Central memory CD8-positive, alpha-beta T cell (primary cell): ENCODE measurements at regions not wholly inside any gene's neighbourhood (a gene's known extent, or its start where the extent isn't known, plus 50 kb on each side); places are given as distances from the start of the nearest gene placed in this dataset.
"Not testable (repeated sequence)": the region's sequence is repeated elsewhere in the genome, so short reads cannot be mapped to it uniquely, and the experiment has no call there.

Source experiments
- ATAC-seq: fragments of 150-1000 bp; cut with Tn5 transposase; replicated peaks from 2 replicates; pipeline ENCODE4 v1.10.0; 2022; ENCODE audit warnings: mild to moderate bottlenecking, moderate FRiP score, moderate number of reproducible peaks; ENCODE audit not compliant: poor library complexity, severe bottlenecking; ENCODE audit errors: extremely low read depth
- DNase-seq, 2 donors: peaks; one replicate each; pipeline ENCODE4 v3.0.0; 2021; ENCODE audit warnings: low spot score in 2 of 2
- H3K27ac Mint-ChIP-seq: one replicate; pipeline ENCODE4 v1.8.0; 2022; ENCODE audit warnings: low read depth, mild to moderate bottlenecking, moderate library complexity, mixed read lengths
- H3K27me3 Mint-ChIP-seq: one replicate; pipeline ENCODE4 v1.8.0; 2022; ENCODE audit warnings: mixed read lengths
- H3K36me3 Mint-ChIP-seq: one replicate; pipeline ENCODE4 v1.8.0; 2022; ENCODE audit warnings: mild to moderate bottlenecking, moderate library complexity, mixed read lengths; ENCODE audit not compliant: insufficient read depth
- H3K4me1 Mint-ChIP-seq: one replicate; pipeline ENCODE4 v1.8.0; 2022; ENCODE audit warnings: mixed read lengths
- H3K4me3 Mint-ChIP-seq: one replicate; pipeline ENCODE4 v1.8.0; 2022; ENCODE audit warnings: mild to moderate bottlenecking, moderate library complexity, mixed read lengths
- H3K9me3 Mint-ChIP-seq: one replicate; pipeline ENCODE4 v1.8.0; 2022; ENCODE audit warnings: mixed read lengths

- no peaks in the 10 kb centered on the region for H3K9me3 Mint-ChIP-seq
- DNase-seq (no peak), ATAC-seq (no peak)
- H3K27me3 Mint-ChIP-seq = peaks cover 24% of the 10 kb centered on the region
- H3K27ac Mint-ChIP-seq = no peak overlapping the region
- no peaks in the 10 kb centered on the region for H3K4me1 Mint-ChIP-seq
- peaks cover 1% of the 10 kb centered on the region for H3K36me3 Mint-ChIP-seq
- H3K4me3 Mint-ChIP-seq = no peak overlapping the region
These were observed 66.4 kb upstream of the ATP2C1 start for GRCh38 chr3:130827486-130827885.

GRCh38 chr3:130828948-130829947 is 64.6 kb upstream of the ATP2C1 start:
- ATAC-seq (no peak), DNase-seq (no peak)
- Mint-ChIP-seq H3K36me3 (peaks cover 1% of the 10 kb centered on the region), H3K9me3 (no peaks in the 10 kb centered on the region), H3K4me1 (no peaks in the 10 kb centered on the region), H3K27me3 (peaks cover 24% of the 10 kb centered on the region), H3K27ac (no peak overlapping the region), H3K4me3 (no peak overlapping the region)

- Mint-ChIP-seq H3K9me3 (no peaks in the 10 kb centered on the region), H3K27me3 (peaks cover 14% of the 10 kb centered on the region), H3K4me3 (no peak overlapping the region), H3K4me1 (no peaks in the 10 kb centered on the region), H3K27ac (no peak overlapping the region), H3K36me3 (peaks cover 1% of the 10 kb centered on the region)
- DNase-seq (no peak), ATAC-seq (no peak)
These were observed 62.0 kb upstream of the ATP2C1 start for GRCh38 chr3:130831719-130832400.

- H3K27ac Mint-ChIP-seq, DNase-seq, ATAC-seq, H3K9me3 Mint-ChIP-seq, H3K4me3 Mint-ChIP-seq, H3K36me3 Mint-ChIP-seq, H3K4me1 Mint-ChIP-seq: not testable (repeated sequence)
- peaks cover 14% of the 10 kb centered on the region for H3K27me3 Mint-ChIP-seq
These were observed 61.5 kb upstream of the ATP2C1 start for GRCh38 chr3:130832401-130832746.

- peaks cover 1% of the 10 kb centered on the region for H3K36me3 Mint-ChIP-seq
- ATAC-seq (no peak), DNase-seq (no peak)
- H3K9me3 Mint-ChIP-seq = no peaks in the 10 kb centered on the region
- no peak overlapping the region for H3K27ac Mint-ChIP-seq
- no peaks in the 10 kb centered on the region for H3K4me1 Mint-ChIP-seq
- H3K4me3 Mint-ChIP-seq = no peak overlapping the region
- H3K27me3 Mint-ChIP-seq = peaks cover 14% of the 10 kb centered on the region
These were observed 59.4 kb upstream of the ATP2C1 start for GRCh38 chr3:130834476-130834875.

GRCh38 chr3:130835483-130835882 is 58.4 kb upstream of the ATP2C1 start:
- DNase-seq (no peak), ATAC-seq (no peak)
- H3K36me3 Mint-ChIP-seq = peaks cover 1% of the 10 kb centered on the region
- no peak overlapping the region for H3K4me3 Mint-ChIP-seq
- peaks cover 14% of the 10 kb centered on the region for H3K27me3 Mint-ChIP-seq
- H3K27ac Mint-ChIP-seq = no peak overlapping the region
- H3K9me3 Mint-ChIP-seq = no peaks in the 10 kb centered on the region
- H3K4me1 Mint-ChIP-seq = no peaks in the 10 kb centered on the region

- no peak overlapping the region for H3K27ac Mint-ChIP-seq
These were observed 54.8 kb upstream of the ATP2C1 start for GRCh38 chr3:130838898-130839600.

GRCh38 chr3:130839813-130840212 is 54.1 kb upstream of the ATP2C1 start:
- DNase-seq (no peak), ATAC-seq (no peak)
- no peaks in the 10 kb centered on the region for H3K4me1 Mint-ChIP-seq
- no peaks in the 10 kb centered on the region for H3K36me3 Mint-ChIP-seq
- no peak overlapping the region for H3K4me3 Mint-ChIP-seq
- H3K9me3 Mint-ChIP-seq = no peaks in the 10 kb centered on the region
- no peak overlapping the region for H3K27ac Mint-ChIP-seq
- no peaks in the 10 kb centered on the region for H3K27me3 Mint-ChIP-seq

More at GRCh38 chr3:130838898-130839600, 54.8 kb upstream of the ATP2C1 start:
- no peaks in the 10 kb centered on the region for H3K27me3 Mint-ChIP-seq
- DNase-seq (no peak), ATAC-seq (no peak)
- H3K36me3 Mint-ChIP-seq = no peaks in the 10 kb centered on the region
- no peak overlapping the region for H3K4me3 Mint-ChIP-seq
- no peaks in the 10 kb centered on the region for H3K4me1 Mint-ChIP-seq
- no peaks in the 10 kb centered on the region for H3K9me3 Mint-ChIP-seq

GRCh38 chr3:130841357-130841756 is 52.5 kb upstream of the ATP2C1 start:
- Mint-ChIP-seq H3K27ac (no peak overlapping the region), H3K4me3 (no peak overlapping the region), H3K4me1 (no peaks in the 10 kb centered on the region), H3K27me3 (no peaks in the 10 kb centered on the region), H3K36me3 (no peaks in the 10 kb centered on the region), H3K9me3 (no peaks in the 10 kb centered on the region)
- ATAC-seq = no peak
- no peak for DNase-seq

- DNase-seq = no peak
- H3K27me3 Mint-ChIP-seq = no peaks in the 10 kb centered on the region
- H3K36me3 Mint-ChIP-seq = no peaks in the 10 kb centered on the region
- no peak overlapping the region for H3K27ac Mint-ChIP-seq
- no peak for ATAC-seq
- H3K9me3 Mint-ChIP-seq = no peaks in the 10 kb centered on the region
- H3K4me1 Mint-ChIP-seq = no peaks in the 10 kb centered on the region
- no peak overlapping the region for H3K4me3 Mint-ChIP-seq
These were observed 50.4 kb upstream of the ATP2C1 start for GRCh38 chr3:130843441-130843840.
